ENCODE measurements at regions not wholly inside any gene's neighbourhood (a gene's known extent, or its start where the extent isn't known, plus 50 kb on each side); places are given as distances from the start of the nearest gene placed in this dataset.
"Not testable (repeated sequence)": the region's sequence is repeated elsewhere in the genome, so short reads cannot be mapped to it uniquely, and the experiment has no call there.

GRCh38 chr15:20354884-20355223, 186.7 kb downstream of the GOLGA6L6 start:
- TF ChIP-seq CTCF (IDR thresholded peaks at IDR 0.05); EZH2 (IDR thresholded peaks at IDR 0.05; ENCODE audit: borderline replicate concordance, insufficient read depth, low read depth, low read length, poor library complexity, severe bottlenecking): not testable (repeated sequence)
